Endothelial cell of umbilical vein (primary cell): ENCODE measurements at regions not wholly inside any gene's neighbourhood (a gene's known extent, or its start where the extent isn't known, plus 50 kb on each side); places are given as distances from the start of the nearest gene placed in this dataset.

Source experiments
- BruUV-seq: library from RNA; stranded (reverse); fragments of 400-500 nt; replicated peaks from 2 replicates; lab custom pipeline; 2021; lab: Mats Ljungman, UMichigan
- CTCF ChIA-PET: fragments of 300-600, 350-600 bp; sonication (Branson Sonifier 250); formaldehyde crosslinking; loops from one replicate; lab custom pipeline; 2021; ENCODE audit warnings: antibody characterized with exemption, inconsistent platforms; lab: Charles Lee
- POLR2A ChIA-PET: fragments of 300-600, 350-600 bp; sonication (Branson Sonifier 250); formaldehyde crosslinking; loops from one replicate; lab custom pipeline; 2021; ENCODE audit warnings: antibody characterized with exemption, inconsistent platforms; lab: Charles Lee
- DNase-seq: peaks from one replicate; pipeline ENCODE4 v3.0.0-alpha.2; 2011; ENCODE audit warnings: low read depth, low spot score
- FAIRE-seq: peaks from 2 replicates; lab custom pipeline; 2011; peaks lifted over from hg19 to GRCh38; lab: Jason Lieb, UNC
- H2AFZ ChIP-seq: 2 replicates; pipeline ENCODE4 v1.6.0; 2012; ENCODE audit warnings: low read depth, low read length, control low read depth, inconsistent platforms
- H3K27ac ChIP-seq: 2 replicates; pipeline ENCODE4 v1.5.1; 2011; ENCODE audit warnings: low read depth, mild to moderate bottlenecking, control low read depth, low read length, moderate library complexity; ENCODE audit not compliant: insufficient read depth
- H3K27me3 ChIP-seq, 2 experiments: 2 replicates each; pipeline versions ENCODE4 v1.6.0 to v1.6.1; 2011; ENCODE audit warnings: low read length in 2 of 2, mixed read lengths in 1 of 2; ENCODE audit not compliant: control insufficient read depth in 2 of 2, insufficient read depth in 2 of 2
- H3K36me3 ChIP-seq, 2 experiments: 2 replicates in 1 of 2; 3 replicates in 1 of 2; pipeline ENCODE4 v1.5.1; 2011; ENCODE audit warnings: low read length in 2 of 2, mild to moderate bottlenecking in 1 of 2, moderate library complexity in 1 of 2; ENCODE audit not compliant: control insufficient read depth in 2 of 2, insufficient read depth in 2 of 2; ENCODE audit errors: extremely low read depth in 1 of 2
- H3K4me1 ChIP-seq: 3 replicates; pipeline ENCODE4 v1.5.1; 2011; ENCODE audit warnings: mild to moderate bottlenecking, low read length; ENCODE audit not compliant: control insufficient read depth, insufficient read depth; ENCODE audit errors: extremely low read depth
- H3K4me2 ChIP-seq: 2 replicates; pipeline ENCODE4 v1.6.1; 2011; ENCODE audit warnings: low read length, control low read depth, mixed read lengths; ENCODE audit not compliant: insufficient read depth
- H3K4me3 ChIP-seq, 3 experiments: fragments of 200-600 bp in 1 of 3; sonication (generic), shearing (Covaris generic) in 1 of 3; replicated peaks in 1 of 3; 2 replicates each; pipeline ENCODE4 v1.5.1; 2011 to 2016; ENCODE audit warnings: control low read depth in 3 of 3, low read length in 3 of 3, mild to moderate bottlenecking in 2 of 3, inconsistent platforms in 1 of 3, low read depth in 1 of 3, moderate library complexity in 1 of 3; ENCODE audit not compliant: insufficient read depth in 1 of 3
- H3K79me2 ChIP-seq: 2 replicates; pipeline ENCODE4 v1.6.0; 2012; ENCODE audit warnings: low read length, inconsistent platforms; ENCODE audit not compliant: control insufficient read depth, insufficient read depth
- H3K9ac ChIP-seq: replicated peaks from 2 replicates; pipeline ENCODE3; 2011; ENCODE audit warnings: low read length, control low read depth; ENCODE audit not compliant: insufficient read depth; ENCODE audit errors: extremely low read depth
- H3K9me1 ChIP-seq: replicated peaks from 3 replicates; pipeline ENCODE4 v1.6.0; 2011; ENCODE audit warnings: mild to moderate bottlenecking, low read length; ENCODE audit not compliant: control insufficient read depth, insufficient read depth; ENCODE audit errors: extremely low read depth
- H3K9me3 ChIP-seq: replicated peaks from 2 replicates; pipeline ENCODE4 v1.5.1; 2012; ENCODE audit warnings: low read length, inconsistent platforms; ENCODE audit not compliant: control insufficient read depth, insufficient read depth
- H4K20me1 ChIP-seq: replicated peaks from 2 replicates; pipeline ENCODE3; 2011; ENCODE audit warnings: mild to moderate bottlenecking, low read length; ENCODE audit not compliant: control insufficient read depth, insufficient read depth; ENCODE audit errors: extremely low read depth
- JUN ChIP-seq: IDR thresholded peaks from 2 replicates; pipeline ENCODE4 v1.6.1; 2011; ENCODE audit warnings: borderline replicate concordance, low read depth; ENCODE audit not compliant: insufficient read length, insufficient read depth
- dilution Hi-C: fragments of 300-500 bp; cut with MboI; formaldehyde crosslinking; loops from one replicate; pipeline ENCODE4 v1.15.0; 2019; ENCODE audit warnings: low sequenced_read_pairs; ENCODE audit not compliant: extremely low pct_ligation_motif_present
- intact Hi-C: fragments of 100-400 bp; cut with micrococcal nuclease; formaldehyde crosslinking; loops from one replicate; pipeline ENCODE4 v1.10.0; 2022
- TF ChIP-seq, protein P1 (sequence below): IDR thresholded peaks from 2 replicates; pipeline ENCODE4 v1.6.1; 2011; ENCODE audit not compliant: insufficient read depth, insufficient read length

DNA sequence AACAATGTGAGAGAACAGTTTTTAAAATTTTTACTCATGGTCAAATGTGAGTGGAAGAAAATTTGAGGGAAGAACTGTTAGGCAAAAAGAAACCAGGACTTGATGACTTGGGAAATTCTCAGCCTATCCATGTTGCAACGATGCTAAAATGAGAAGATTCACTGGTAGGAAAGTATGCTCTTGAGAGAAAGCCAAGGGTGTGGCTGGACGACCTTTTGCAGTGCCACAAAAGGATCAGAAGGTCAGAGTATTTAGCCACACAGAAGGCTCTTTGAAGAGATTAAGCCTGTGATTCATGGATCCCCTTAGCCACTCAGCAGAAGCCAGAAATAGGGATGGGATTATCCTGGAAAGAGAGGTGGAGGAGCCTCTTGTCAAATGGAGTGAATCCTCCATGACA, 336.8 kb downstream of the LRIG3 start:
- Histone ChIP-seq H3K9me1 (no peaks in the 10 kb centered on the region), H4K20me1 (no peaks in the 10 kb centered on the region), H3K9me3 (no peaks in the 10 kb centered on the region), H3K4me2 (no peak overlapping the region), H3K27me3 (no peaks in the 10 kb centered on the region), H3K27ac (no peak overlapping the region), H3K4me3 (no peak overlapping the region), H3K79me2 (no peaks in the 10 kb centered on the region), H3K4me1 (no peaks in the 10 kb centered on the region), H3K36me3 (no peaks in the 10 kb centered on the region), H2AFZ (no peak overlapping the region), H3K9ac (no peak overlapping the region)
- dilution Hi-C loops (no loop called here), intact Hi-C loops (no loop called here)
- no peak for TF ChIP-seq JUN
- CTCF ChIA-PET = interaction anchor here (1.5 kb wide), 1 partner anchor 43 kb away, joined by 7 read pairs; no protein-coding TSS in a partner anchor
- POLR2A ChIA-PET = no interaction called here
- no TSS peak for BruUV-seq
- no peak for DNase-seq
- no peak for FAIRE-seq

DNA sequence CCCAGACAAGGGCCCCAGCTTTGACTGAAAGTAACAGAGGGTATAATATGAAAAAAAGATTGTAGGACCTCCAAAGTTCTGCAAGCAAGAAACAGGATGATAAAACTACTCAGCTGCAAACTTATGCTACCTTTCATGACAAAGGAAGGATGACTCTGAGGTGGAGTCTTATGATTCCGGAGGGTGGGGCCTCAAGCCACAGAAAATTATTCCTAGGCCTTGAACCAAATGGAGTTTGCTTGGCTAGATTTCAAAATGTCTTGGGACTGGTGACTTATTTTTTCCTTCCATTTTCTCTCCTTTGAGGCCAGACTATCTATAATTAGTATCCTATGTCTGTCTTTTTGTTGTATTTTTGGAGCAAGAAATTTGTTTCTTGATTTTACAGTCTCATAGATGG, 336.4 kb downstream of the LRIG3 start:
- Histone ChIP-seq H4K20me1 (no peaks in the 10 kb centered on the region), H2AFZ (no peak overlapping the region), H3K4me2 (no peak overlapping the region), H3K36me3 (no peaks in the 10 kb centered on the region), H3K27ac (no peak overlapping the region), H3K4me3 (no peak overlapping the region), H3K9me3 (no peaks in the 10 kb centered on the region), H3K9ac (no peak overlapping the region), H3K79me2 (no peaks in the 10 kb centered on the region), H3K4me1 (no peaks in the 10 kb centered on the region), H3K9me1 (no peaks in the 10 kb centered on the region), H3K27me3 (no peaks in the 10 kb centered on the region)
- no peak for DNase-seq
- dilution Hi-C loops = no loop called here
- POLR2A ChIA-PET = no interaction called here
- no TSS peak for BruUV-seq
- CTCF ChIA-PET = no interaction called here
- TF ChIP-seq JUN = no peak
- TF ChIP-seq, protein P1, sequence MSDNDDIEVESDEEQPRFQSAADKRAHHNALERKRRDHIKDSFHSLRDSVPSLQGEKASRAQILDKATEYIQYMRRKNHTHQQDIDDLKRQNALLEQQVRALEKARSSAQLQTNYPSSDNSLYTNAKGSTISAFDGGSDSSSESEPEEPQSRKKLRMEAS = no peak
- no peak for FAIRE-seq
- intact Hi-C loops = no loop called here
